Mesenchymal stem cell (in vitro differentiated cells and primary cell): ENCODE measurements at regions not wholly inside any gene's neighbourhood (a gene's known extent, or its start where the extent isn't known, plus 50 kb on each side); places are given as distances from the start of the nearest gene placed in this dataset.

ENCODE experiments used
- DNase-seq: peaks from one replicate; pipeline ENCODE4 v3.0.0-alpha.2; 2013
- H2AFZ ChIP-seq: one replicate; pipeline ENCODE4 v1.6.1; 2013; ENCODE audit warnings: low read depth, mild to moderate bottlenecking, control low read depth, inconsistent platforms, low read length, moderate library complexity
- H2AK5ac ChIP-seq: 2 replicates; pipeline ENCODE4 v1.6.1; 2013; ENCODE audit warnings: low read length, moderate library complexity, mild to moderate bottlenecking, inconsistent platforms; ENCODE audit not compliant: severe bottlenecking
- H2BK120ac ChIP-seq: one replicate; pipeline ENCODE4 v1.6.1; 2013; ENCODE audit warnings: low read depth, mild to moderate bottlenecking, inconsistent platforms, low read length, moderate library complexity
- H2BK12ac ChIP-seq, 2 experiments: one replicate each; pipeline ENCODE4 v1.6.1; 2013; ENCODE audit warnings: inconsistent platforms in 2 of 2, low read length in 2 of 2, mild to moderate bottlenecking in 2 of 2, moderate library complexity in 2 of 2, control low read depth in 1 of 2
- H2BK15ac ChIP-seq: one replicate; pipeline ENCODE4 v1.6.1; 2013; ENCODE audit warnings: mild to moderate bottlenecking, low read depth, inconsistent platforms; ENCODE audit not compliant: poor library complexity, severe bottlenecking
- H2BK5ac ChIP-seq: 2 replicates; pipeline ENCODE4 v1.6.1; 2013; ENCODE audit warnings: low read depth, mild to moderate bottlenecking, low read length, control low read depth, inconsistent platforms; ENCODE audit not compliant: poor library complexity, severe bottlenecking
- H3K14ac ChIP-seq, 2 experiments: one replicate each; pipeline ENCODE4 v1.6.1; 2013; ENCODE audit warnings: inconsistent platforms in 2 of 2, low read length in 2 of 2, control low read depth in 1 of 2, mild to moderate bottlenecking in 1 of 2, moderate library complexity in 1 of 2
- H3K18ac ChIP-seq, 2 experiments: one replicate each; pipeline ENCODE4 v1.6.1; 2013; ENCODE audit warnings: inconsistent platforms in 2 of 2, low read length in 2 of 2, control low read depth in 1 of 2, low read depth in 1 of 2, mild to moderate bottlenecking in 1 of 2
- H3K23ac ChIP-seq, 2 experiments: one replicate each; pipeline ENCODE4 v1.6.1; 2013; ENCODE audit warnings: inconsistent platforms in 2 of 2, low read length in 2 of 2, mild to moderate bottlenecking in 2 of 2, moderate library complexity in 2 of 2, control low read depth in 1 of 2
- H3K27ac ChIP-seq: 2 replicates; pipeline ENCODE4 v1.5.1; 2013; ENCODE audit warnings: mild to moderate bottlenecking, moderate library complexity, low read length, control low read depth, inconsistent platforms; ENCODE audit not compliant: poor library complexity, severe bottlenecking
- H3K27me3 ChIP-seq, 2 experiments: 2 replicates each; pipeline versions ENCODE4 v1.6.1 to v1.7.0; 2013; ENCODE audit warnings: low read length in 2 of 2, mild to moderate bottlenecking in 2 of 2, moderate library complexity in 2 of 2, control low read depth in 1 of 2, inconsistent platforms in 1 of 2; ENCODE audit not compliant: control insufficient read depth in 1 of 2, insufficient read depth in 1 of 2
- H3K36me3 ChIP-seq, 2 experiments: 2 replicates each; pipeline versions ENCODE4 v1.6.1 to v1.7.0; 2013; ENCODE audit warnings: low read length in 2 of 2, control low read depth in 1 of 2, inconsistent platforms in 1 of 2, low read depth in 1 of 2, mild to moderate bottlenecking in 1 of 2; ENCODE audit not compliant: insufficient read depth in 2 of 2, control insufficient read depth in 1 of 2
- H3K4ac ChIP-seq, 2 experiments: one replicate each; pipeline ENCODE4 v1.6.1; 2013; ENCODE audit warnings: inconsistent platforms in 2 of 2, low read length in 2 of 2, mild to moderate bottlenecking in 2 of 2, moderate library complexity in 2 of 2, control low read depth in 1 of 2, low read depth in 1 of 2
- H3K4me1 ChIP-seq: 2 replicates; pipeline ENCODE4 v1.6.1; 2013; ENCODE audit warnings: low read depth, low read length, control low read depth; ENCODE audit not compliant: control insufficient read depth, insufficient read depth
- H3K4me2 ChIP-seq: 2 replicates; pipeline ENCODE4 v1.6.1; 2013; ENCODE audit warnings: low read length, mild to moderate bottlenecking, inconsistent platforms; ENCODE audit not compliant: poor library complexity, severe bottlenecking
- H3K4me3 ChIP-seq, 2 experiments: 2 replicates each; pipeline versions ENCODE4 v1.5.1 to v1.7.0; 2013; ENCODE audit warnings: low read length in 2 of 2, mild to moderate bottlenecking in 2 of 2, control low read depth in 1 of 2, low read depth in 1 of 2; ENCODE audit not compliant: insufficient read depth in 1 of 2
- H3K79me1 ChIP-seq: replicated peaks from 2 replicates; pipeline ENCODE4 v1.6.1; 2013; ENCODE audit warnings: mild to moderate bottlenecking, control low read depth, low read length, inconsistent platforms; ENCODE audit not compliant: poor library complexity, severe bottlenecking
- H3K9ac ChIP-seq: 2 replicates; pipeline ENCODE4 v1.7.0; 2013; ENCODE audit warnings: mild to moderate bottlenecking, low read length, moderate library complexity
- H3K9me3 ChIP-seq: 2 replicates; pipeline ENCODE4 v1.7.0; 2013; ENCODE audit warnings: mild to moderate bottlenecking, low read length; ENCODE audit not compliant: control insufficient read depth
- H4K8ac ChIP-seq: one replicate; pipeline ENCODE4 v1.6.1; 2013; ENCODE audit warnings: inconsistent platforms, mild to moderate bottlenecking, low read length, moderate library complexity
- H4K91ac ChIP-seq: one replicate; pipeline ENCODE4 v1.6.1; 2013; ENCODE audit warnings: mild to moderate bottlenecking, low read length, inconsistent platforms
- WGBS: methylation state at CpG from one replicate; pipeline ENCODE4 v1.1.7; 2013; ENCODE audit warnings: mixed read lengths; 5-methylcytosine and 5-hydroxymethylcytosine counted together

DNA sequence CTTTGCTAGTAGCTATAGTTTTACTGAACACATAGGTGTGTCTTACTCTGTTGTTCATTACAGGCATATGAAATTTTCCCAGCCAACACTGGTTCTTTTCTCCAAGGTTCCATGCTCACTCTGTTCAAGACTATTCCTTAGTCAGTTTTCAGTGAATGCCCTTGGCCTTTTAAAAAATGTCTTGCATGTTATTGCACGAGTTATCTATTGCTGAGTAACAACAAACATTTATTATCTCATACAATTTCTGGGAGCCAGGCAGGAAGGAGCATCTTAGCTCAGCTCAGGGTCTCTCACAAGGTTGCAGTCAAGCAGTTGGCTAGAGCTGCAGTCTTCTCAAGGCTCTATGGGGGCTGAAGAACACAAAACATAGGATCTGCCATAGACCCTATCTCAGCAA, 223.5 kb downstream of the BTG1 start:
- H4K8ac ChIP-seq: no peak overlapping the region
- H3K18ac ChIP-seq: no peak overlapping the region
- H2BK120ac ChIP-seq: no peak overlapping the region
- peak overlapping the region in 1 of 2 experiments; percentile 49 for H3K4ac ChIP-seq
- no peak overlapping the region for H3K27ac ChIP-seq
- H3K27me3 ChIP-seq: no peaks in the 10 kb centered on the region
- no peak overlapping the region for H3K23ac ChIP-seq
- no peaks in the 10 kb centered on the region for H3K9me3 ChIP-seq
- no peak overlapping the region for H2BK15ac ChIP-seq
- peak overlapping the region in 1 of 2 experiments; percentile 59 for H2BK12ac ChIP-seq
- no peak overlapping the region for H2BK5ac ChIP-seq
- 60% methylated on average over 1 of the region's 1 CpG for whole genome bisulfite sequencing
- H3K9ac ChIP-seq: no peak overlapping the region
- DNase-seq: peak; percentile 45
- H3K4me2 ChIP-seq: no peak overlapping the region
- no peaks in the 10 kb centered on the region for H3K4me1 ChIP-seq
- no peak overlapping the region for H3K4me3 ChIP-seq
- no peak overlapping the region for H3K14ac ChIP-seq
- no peak overlapping the region for H2AK5ac ChIP-seq
- H3K79me1 ChIP-seq: no peaks in the 10 kb centered on the region
- H3K36me3 ChIP-seq: no peaks in the 10 kb centered on the region
- H2AFZ ChIP-seq: no peak overlapping the region
- no peak overlapping the region for H4K91ac ChIP-seq

DNA sequence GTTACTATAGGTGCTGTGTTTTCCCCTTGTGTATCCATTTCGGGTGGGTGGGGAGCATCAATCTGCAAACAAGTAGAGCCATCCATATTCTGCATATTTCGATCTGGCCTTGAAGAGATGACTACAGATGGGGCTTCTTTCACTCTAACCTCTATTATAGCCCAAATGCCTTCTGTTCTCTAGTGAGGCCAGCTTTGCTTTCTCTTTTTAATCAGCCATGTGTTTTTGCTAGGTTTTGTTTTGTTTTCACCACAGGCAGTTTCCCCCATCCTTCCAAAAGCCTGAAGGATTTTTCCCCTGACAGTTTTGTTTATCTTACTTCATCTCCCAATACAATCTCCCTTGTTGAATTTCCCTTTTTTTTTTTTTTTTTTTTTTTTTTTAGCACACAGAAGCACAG, 224.1 kb downstream of the BTG1 start:
- Histone ChIP-seq H2BK120ac (no peak overlapping the region), H4K8ac (no peak overlapping the region), H3K23ac (no peak overlapping the region), H3K18ac (peak overlapping the region; percentile 48 to 62), H2AFZ (no peak overlapping the region), H3K36me3 (no peaks in the 10 kb centered on the region), H4K91ac (no peak overlapping the region), H3K4ac (peak overlapping the region in 1 of 2 experiments; percentile 73), H3K9me3 (no peaks in the 10 kb centered on the region), H2BK5ac (no peak overlapping the region), H2AK5ac (no peak overlapping the region), H3K27me3 (no peaks in the 10 kb centered on the region), H3K4me2 (no peak overlapping the region), H3K9ac (no peak overlapping the region), H2BK15ac (no peak overlapping the region), H3K14ac (peak overlapping the region in 1 of 2 experiments; percentile 41), H3K4me1 (no peaks in the 10 kb centered on the region), H2BK12ac (peak overlapping the region in 1 of 2 experiments; percentile 84), H3K79me1 (no peaks in the 10 kb centered on the region), H3K27ac (no peak overlapping the region), H3K4me3 (no peak overlapping the region)
- WGBS: 95% methylated on average over 2 of the region's 2 CpGs
- DNase-seq: peak; percentile 31

DNA sequence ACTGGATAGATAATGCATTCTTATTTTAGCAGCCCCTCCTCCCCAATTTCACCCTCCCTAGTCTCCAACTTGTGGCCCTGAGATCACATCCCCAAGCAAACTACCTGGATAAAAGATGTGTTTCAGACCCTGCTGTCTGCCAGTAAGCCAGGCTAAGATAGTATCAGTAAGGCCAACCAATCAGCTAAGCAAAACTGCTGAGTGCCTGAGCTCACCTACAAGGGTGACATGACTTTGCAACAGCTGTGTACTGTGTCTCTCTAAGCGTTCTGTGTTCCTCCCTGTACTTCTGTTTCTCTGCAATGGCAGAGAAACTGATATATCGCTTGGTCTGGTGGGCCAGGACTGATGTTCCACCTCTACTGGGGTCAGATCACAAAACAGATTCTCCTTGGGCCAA, 224.9 kb downstream of the BTG1 start:
- no peak overlapping the region for H2AFZ ChIP-seq
- peak overlapping the region in 1 of 2 experiments; percentile 9 for H3K14ac ChIP-seq
- H2BK5ac ChIP-seq: no peak overlapping the region
- peak overlapping the region; percentile 32 to 82 for H3K4ac ChIP-seq
- H3K79me1 ChIP-seq: no peaks in the 10 kb centered on the region
- no peak overlapping the region for H2AK5ac ChIP-seq
- peak overlapping the region; percentile 61 for H2BK120ac ChIP-seq
- no peak overlapping the region for H3K9ac ChIP-seq
- no peaks in the 10 kb centered on the region for H3K36me3 ChIP-seq
- H3K9me3 ChIP-seq: no peaks in the 10 kb centered on the region
- H3K27me3 ChIP-seq: no peaks in the 10 kb centered on the region
- H2BK15ac ChIP-seq: no peak overlapping the region
- H3K4me2 ChIP-seq: no peak overlapping the region
- no peak overlapping the region for H3K4me3 ChIP-seq
- peak overlapping the region; percentile 69 for H4K8ac ChIP-seq
- no peak overlapping the region for H3K27ac ChIP-seq
- 93% methylated on average over 2 of the region's 2 CpGs for WGBS
- peak overlapping the region; percentile 85 for H4K91ac ChIP-seq
- no peak for DNase-seq
- H2BK12ac ChIP-seq: peak overlapping the region; percentile 27 to 54
- H3K4me1 ChIP-seq: no peaks in the 10 kb centered on the region
- H3K23ac ChIP-seq: no peak overlapping the region
- peak overlapping the region; percentile 71 to 81 for H3K18ac ChIP-seq

DNA sequence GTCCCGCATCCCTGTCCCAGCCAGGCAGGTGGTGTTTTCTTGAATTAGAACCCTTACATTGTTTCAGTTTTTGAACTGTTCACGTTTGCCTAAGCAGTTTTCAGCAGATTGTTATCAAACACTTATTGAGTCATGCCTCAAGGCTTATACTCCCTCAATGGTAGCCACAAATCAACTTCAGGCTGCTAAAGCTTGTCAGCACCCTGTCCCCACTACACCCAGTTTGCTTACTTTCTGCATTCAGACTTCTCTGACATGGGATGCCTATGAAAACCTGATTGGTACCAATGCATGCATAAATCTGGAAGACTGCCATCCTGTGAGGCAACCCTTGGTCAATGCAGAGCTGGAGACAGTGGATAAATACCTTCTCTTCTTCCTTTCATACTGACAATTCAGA, 225.4 kb downstream of the BTG1 start:
- DNase-seq: peak; percentile 57
- Histone ChIP-seq H3K4ac (no peak overlapping the region), H3K14ac (no peak overlapping the region), H3K36me3 (no peaks in the 10 kb centered on the region), H3K23ac (no peak overlapping the region), H3K4me1 (no peaks in the 10 kb centered on the region), H2BK120ac (no peak overlapping the region), H4K8ac (no peak overlapping the region), H3K9me3 (no peaks in the 10 kb centered on the region), H3K4me2 (no peak overlapping the region), H4K91ac (no peak overlapping the region), H2AK5ac (no peak overlapping the region), H2BK12ac (no peak overlapping the region), H2AFZ (no peak overlapping the region), H3K9ac (no peak overlapping the region), H2BK5ac (no peak overlapping the region), H3K4me3 (no peak overlapping the region), H3K79me1 (no peaks in the 10 kb centered on the region), H3K27me3 (no peaks in the 10 kb centered on the region), H3K27ac (no peak overlapping the region), H2BK15ac (no peak overlapping the region), H3K18ac (no peak overlapping the region)
- 49% methylated on average over 2 of the region's 2 CpGs for WGBS
